ENCODE measurements at regions not wholly inside any gene's neighbourhood (a gene's known extent, or its start where the extent isn't known, plus 50 kb on each side); places are given as distances from the start of the nearest gene placed in this dataset.
A peak's percentile ranks its signal among the peaks of the same experiment; 100 is the strongest.

DNA sequence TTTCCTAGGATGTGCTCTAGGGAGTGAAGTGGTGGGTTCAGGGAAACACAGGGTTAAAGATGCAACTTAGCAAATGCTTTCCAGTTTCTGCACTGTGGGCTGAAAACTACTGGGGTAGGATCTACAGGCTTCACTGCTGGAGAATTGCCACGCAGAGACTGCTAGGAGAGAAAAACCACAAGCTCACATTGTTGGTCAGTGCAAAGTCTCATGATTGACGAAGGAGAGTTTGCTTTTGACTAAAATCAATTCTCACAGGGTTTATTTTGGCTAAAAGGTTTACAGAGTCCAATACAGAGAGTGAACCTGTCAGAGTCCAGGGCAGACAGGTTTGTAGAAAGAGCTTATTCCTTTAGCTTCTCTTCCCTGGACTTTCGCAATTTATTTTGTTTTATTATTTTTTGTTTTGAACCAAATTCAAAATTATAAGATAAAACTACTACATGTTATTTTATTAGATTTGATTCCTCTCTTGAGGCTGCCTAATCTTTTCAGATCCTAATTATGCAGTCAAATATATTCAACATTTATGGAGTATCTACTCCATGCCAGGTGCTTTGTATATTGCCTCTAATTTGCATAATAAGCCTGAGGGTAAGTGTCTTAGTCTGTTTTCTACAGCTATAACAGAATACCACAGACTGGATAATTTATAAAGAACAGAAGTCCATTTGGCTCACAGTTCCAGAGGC is 64.7 kb downstream of the MTNR1B start:
- Histone ChIP-seq H2BK5ac (ENCODE audit: low read depth, low read length, poor library complexity, severe bottlenecking) (no peak overlapping the region), H2BK15ac (ENCODE audit: low read depth, low read length) (no peak overlapping the region), H3K27ac (ENCODE audit: insufficient read depth, low read length) (no peak overlapping the region), H2AK5ac (ENCODE audit: low read depth, low read length) (no peak overlapping the region), H3K9ac (ENCODE audit: low read depth, low read length) (no peak overlapping the region), H3K27me3 (ENCODE audit: control insufficient read depth, insufficient read depth, low read length) (no peaks in the 10 kb centered on the region), H4K5ac (ENCODE audit: low read depth, low read length) (no peak overlapping the region), H2AFZ (replicated peaks; ENCODE audit: low read length, poor library complexity) (no peak overlapping the region), H2BK120ac (ENCODE audit: low read depth, low read length) (no peak overlapping the region), H3K9me1 (ENCODE audit: insufficient read depth, low read length) (no peaks in the 10 kb centered on the region), H3K4ac (ENCODE audit: low read depth, low read length) (no peak overlapping the region), H3K4me1 (ENCODE audit: control insufficient read depth, insufficient read depth, low read length) (no peaks in the 10 kb centered on the region; the same call in 1 of the 2 replicates), H3K36me3 (ENCODE audit: control insufficient read depth, insufficient read depth, low read length) (no peaks in the 10 kb centered on the region), H2BK20ac (ENCODE audit: low read depth, low read length) (no peak overlapping the region), H3K4me2 (ENCODE audit: low read depth, low read length) (no peak overlapping the region), H2AK9ac (replicated peaks; ENCODE audit: low read depth, low read length, poor library complexity) (no peak overlapping the region), H3K18ac (ENCODE audit: low read depth, low read length) (no peak overlapping the region), H3K23ac (ENCODE audit: low read depth, low read length) (no peak overlapping the region), H4K20me1 (ENCODE audit: insufficient read depth, low read length) (no peaks in the 10 kb centered on the region), H4K91ac (ENCODE audit: insufficient read depth, low read depth, low read length) (no peak overlapping the region), H3K4me3 (ENCODE audit: insufficient read depth, low read depth, low read length) (no peak overlapping the region), H4K8ac (ENCODE audit: low read depth in 2 of 2, low read length in 2 of 2) (no peak overlapping the region), H3K9me3 (ENCODE audit: control insufficient read depth, insufficient read depth, low read length) (no peaks in the 10 kb centered on the region), H3K14ac (replicated peaks; ENCODE audit: low read depth, low read length) (no peak overlapping the region), H3K56ac (ENCODE audit: extremely low read depth, insufficient read depth, low read length) (no peak overlapping the region), H3K79me1 (ENCODE audit: low read depth in 1 of 2, low read length in 2 of 2) (no peaks in the 10 kb centered on the region)
- dilution Hi-C loops (cut with HindIII; ENCODE audit: low sequenced_read_pairs, unreplicated experiment): no loop called here
- POLR2A ChIA-PET (ENCODE audit: unreplicated experiment): no interaction called here
- intact Hi-C loops (cut with micrococcal nuclease): no loop called here
- BruUV-seq (replicated peaks): no TSS peak
- TF ChIP-seq, protein P1, sequence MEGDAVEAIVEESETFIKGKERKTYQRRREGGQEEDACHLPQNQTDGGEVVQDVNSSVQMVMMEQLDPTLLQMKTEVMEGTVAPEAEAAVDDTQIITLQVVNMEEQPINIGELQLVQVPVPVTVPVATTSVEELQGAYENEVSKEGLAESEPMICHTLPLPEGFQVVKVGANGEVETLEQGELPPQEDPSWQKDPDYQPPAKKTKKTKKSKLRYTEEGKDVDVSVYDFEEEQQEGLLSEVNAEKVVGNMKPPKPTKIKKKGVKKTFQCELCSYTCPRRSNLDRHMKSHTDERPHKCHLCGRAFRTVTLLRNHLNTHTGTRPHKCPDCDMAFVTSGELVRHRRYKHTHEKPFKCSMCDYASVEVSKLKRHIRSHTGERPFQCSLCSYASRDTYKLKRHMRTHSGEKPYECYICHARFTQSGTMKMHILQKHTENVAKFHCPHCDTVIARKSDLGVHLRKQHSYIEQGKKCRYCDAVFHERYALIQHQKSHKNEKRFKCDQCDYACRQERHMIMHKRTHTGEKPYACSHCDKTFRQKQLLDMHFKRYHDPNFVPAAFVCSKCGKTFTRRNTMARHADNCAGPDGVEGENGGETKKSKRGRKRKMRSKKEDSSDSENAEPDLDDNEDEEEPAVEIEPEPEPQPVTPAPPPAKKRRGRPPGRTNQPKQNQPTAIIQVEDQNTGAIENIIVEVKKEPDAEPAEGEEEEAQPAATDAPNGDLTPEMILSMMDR (conservative IDR thresholded peaks at IDR 0.05; ENCODE audit: low read depth, low read length): no peak
- TF ChIP-seq CHD1 (IDR thresholded peaks at IDR 0.05; ENCODE audit: low read depth, low read length) (no peak), RFX5 (IDR thresholded peaks at IDR 0.05; ENCODE audit: low read depth, low read length) (no peak), RCOR1 (IDR thresholded peaks at IDR 0.05; ENCODE audit: insufficient replicate concordance, low read length) (no peak), BHLHE40 (IDR thresholded peaks at IDR 0.05; ENCODE audit: low read depth, low read length) (no peak), CEBPB (IDR thresholded peaks at IDR 0.05; ENCODE audit: low read depth, low read length) (no peak), RAD21 (IDR thresholded peaks at IDR 0.05; ENCODE audit: low read length) (no peak)
- TF ChIP-seq, protein P2, sequence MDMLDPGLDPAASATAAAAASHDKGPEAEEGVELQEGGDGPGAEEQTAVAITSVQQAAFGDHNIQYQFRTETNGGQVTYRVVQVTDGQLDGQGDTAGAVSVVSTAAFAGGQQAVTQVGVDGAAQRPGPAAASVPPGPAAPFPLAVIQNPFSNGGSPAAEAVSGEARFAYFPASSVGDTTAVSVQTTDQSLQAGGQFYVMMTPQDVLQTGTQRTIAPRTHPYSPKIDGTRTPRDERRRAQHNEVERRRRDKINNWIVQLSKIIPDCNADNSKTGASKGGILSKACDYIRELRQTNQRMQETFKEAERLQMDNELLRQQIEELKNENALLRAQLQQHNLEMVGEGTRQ (IDR thresholded peaks at IDR 0.05; ENCODE audit: low read depth, low read length): no peak
- ATAC-seq (ENCODE audit: low read depth): peak; percentile 35
- peak; percentile 57 for DNase-seq
- in situ Hi-C loops (cut with MboI; ENCODE audit: low sequenced_read_pairs): no loop called here
- no CpG with 5 or more reads among the region's 3 CpGs for WGBS, 2 experiments (ENCODE audit: extremely low coverage in 2 of 2, insufficient read length in 1 of 2)
- CTCF ChIA-PET: interaction anchor here (0.5 to 1.9 kb wide), 3 partner anchors 9 to 200 kb away, joined by 3 to 5 read pairs (median 4); no protein-coding TSS in a partner anchor

Measured in IMR-90 (cell line).